GM19240 (cell line): ENCODE measurements at regions not wholly inside any gene's neighbourhood (a gene's known extent, or its start where the extent isn't known, plus 50 kb on each side); places are given as distances from the start of the nearest gene placed in this dataset.
A peak's percentile ranks its signal among the peaks of the same experiment; 100 is the strongest.
"Not testable (repeated sequence)": the region's sequence is repeated elsewhere in the genome, so short reads cannot be mapped to it uniquely, and the experiment has no call there.

Experiments
- DNase-seq: peaks from one replicate; pipeline ENCODE4 v3.0.0; 2011; ENCODE audit warnings: low spot score; ENCODE audit not compliant: insufficient read length

GRCh38 chr7:152594801-152595200 lies 81.1 kb downstream of the XRCC2 start:
- DNase-seq = no peak

GRCh38 chr7:152591976-152592375 lies 84.0 kb downstream of the XRCC2 start:
- no peak for DNase-seq

- no peak for DNase-seq
Measured at GRCh38 chr7:152590481-152590880, 85.5 kb downstream of the XRCC2 start.

- not testable (repeated sequence) for DNase-seq
Measured at GRCh38 chr7:152589821-152590220, 86.1 kb downstream of the XRCC2 start.

- DNase-seq = no peak
Measured at GRCh38 chr7:152588350-152588749, 87.6 kb downstream of the XRCC2 start.

GRCh38 chr7:152587366-152587765 lies 88.6 kb downstream of the XRCC2 start:
- no peak for DNase-seq

- DNase-seq = no peak
Measured at GRCh38 chr7:152583006-152583405, 92.9 kb downstream of the XRCC2 start.

GRCh38 chr7:152579070-152579469 lies 96.9 kb downstream of the XRCC2 start:
- no peak for DNase-seq

- DNase-seq = no peak
Measured at GRCh38 chr7:152577339-152577738, 98.6 kb downstream of the XRCC2 start.

- peak; percentile 28 for DNase-seq
Measured at GRCh38 chr7:152574892-152575548, 100.9 kb downstream of the XRCC2 start.

GRCh38 chr7:152573186-152573585 lies 102.8 kb downstream of the XRCC2 start:
- not testable (repeated sequence) for DNase-seq

GRCh38 chr7:152572101-152572500 lies 103.8 kb downstream of the XRCC2 start:
- no peak for DNase-seq

GRCh38 chr7:152571068-152571467 lies 104.9 kb downstream of the XRCC2 start:
- no peak for DNase-seq

GRCh38 chr7:152568972-152569371 lies 107.0 kb downstream of the XRCC2 start:
- DNase-seq = no peak

GRCh38 chr7:152565731-152566130 lies 110.2 kb downstream of the XRCC2 start:
- no peak for DNase-seq

- no peak for DNase-seq
Measured at GRCh38 chr7:152564656-152565250, 111.2 kb downstream of the XRCC2 start.

- DNase-seq = no peak
Measured at GRCh38 chr7:152556013-152556755, 119.8 kb downstream of the XRCC2 start.

- DNase-seq = no peak
Measured at GRCh38 chr7:152553671-152554317, 118.0 kb upstream of the KMT2C start.

GRCh38 chr7:152551304-152552036 lies 115.7 kb upstream of the KMT2C start:
- DNase-seq = no peak

- DNase-seq = no peak
Measured at GRCh38 chr7:152544971-152545619, 109.3 kb upstream of the KMT2C start.

- DNase-seq = no peak
Measured at GRCh38 chr7:152544481-152544927, 108.7 kb upstream of the KMT2C start.
